OCI-LY1 (cell line): ENCODE measurements at regions not wholly inside any gene's neighbourhood (a gene's known extent, or its start where the extent isn't known, plus 50 kb on each side); places are given as distances from the start of the nearest gene placed in this dataset.

Experiments
- H2AFZ ChIP-seq: fragments of 200-600 bp; sonication (generic), shearing (Covaris generic); 2 replicates; pipeline ENCODE4 v1.6.0; 2014; ENCODE audit warnings: antibody characterized with exemption, mild to moderate bottlenecking, low read length
- H3F3A ChIP-seq: fragments of 200-600 bp; sonication (generic), shearing (Covaris generic); 2 replicates; pipeline ENCODE4 v1.6.0; 2014; ENCODE audit warnings: mild to moderate bottlenecking, antibody characterized with exemption, low read length, moderate library complexity; ENCODE audit not compliant: insufficient read depth
- H3K27ac ChIP-seq: fragments of 200-600 bp; sonication (generic); 2 replicates; pipeline ENCODE4 v1.5.1; 2014; ENCODE audit warnings: low read length, mixed run types, mild to moderate bottlenecking, low read depth; ENCODE audit not compliant: poor library complexity, severe bottlenecking
- H3K27me3 ChIP-seq: fragments of 200-600 bp; sonication (generic); 2 replicates; pipeline ENCODE4 v1.6.0; 2014; ENCODE audit warnings: antibody characterized with exemption, mild to moderate bottlenecking, low read length, moderate library complexity; ENCODE audit not compliant: insufficient read depth
- H3K36me3 ChIP-seq: fragments of 200-600 bp; sonication (generic); 2 replicates; pipeline ENCODE4 v1.6.1; 2014; ENCODE audit warnings: mild to moderate bottlenecking, antibody characterized with exemption, low read length, moderate library complexity, mixed read lengths; ENCODE audit not compliant: insufficient read depth
- H3K4me1 ChIP-seq: fragments of 200-600 bp; sonication (generic); 2 replicates; pipeline ENCODE4 v1.5.1; 2014; ENCODE audit warnings: mild to moderate bottlenecking, low read length, moderate library complexity; ENCODE audit not compliant: insufficient read depth, severe bottlenecking
- H3K4me2 ChIP-seq: fragments of 200-600 bp; sonication (generic), shearing (Covaris generic); 2 replicates; pipeline ENCODE4 v1.6.1; 2014; ENCODE audit warnings: low read length
- H3K4me3 ChIP-seq: fragments of 200-600 bp; sonication (generic); 2 replicates; pipeline ENCODE4 v1.5.1; 2014; ENCODE audit warnings: low read length, low read depth, mild to moderate bottlenecking, mixed read lengths; ENCODE audit not compliant: poor library complexity, severe bottlenecking
- H3K79me2 ChIP-seq: fragments of 200-600 bp; shearing (Covaris generic); 2 replicates; pipeline ENCODE4 v1.6.1; 2016; ENCODE audit warnings: mixed run types, low read length, mixed read lengths; ENCODE audit not compliant: insufficient read depth
- H3K9ac ChIP-seq: fragments of 200-600 bp; sonication (generic), shearing (Covaris generic); 2 replicates; pipeline ENCODE4 v1.6.1; 2014; ENCODE audit warnings: mild to moderate bottlenecking, low read length, mixed read lengths
- H3K9me2 ChIP-seq: fragments of 200-600 bp; sonication (generic), shearing (Covaris generic); 2 replicates; pipeline ENCODE4 v1.6.1; 2014; ENCODE audit warnings: low read depth, mild to moderate bottlenecking, low read length, mixed read lengths
- H3K9me3 ChIP-seq: fragments of 200-600 bp; shearing (Covaris generic); 2 replicates; pipeline ENCODE4 v1.6.1; 2014; ENCODE audit warnings: low read length, mixed read lengths
- H4K20me1 ChIP-seq: fragments of 200-600 bp; sonication (generic), shearing (Covaris generic); 2 replicates; pipeline ENCODE4 v1.6.0; 2016; ENCODE audit warnings: mild to moderate bottlenecking, low read length; ENCODE audit not compliant: insufficient read depth
- CTCF ChIP-seq: fragments of 200-600 bp; sonication (generic), shearing (Covaris generic); IDR thresholded peaks from 2 replicates; pipeline ENCODE4 v1.5.1; 2017; ENCODE audit warnings: mild to moderate bottlenecking, antibody characterized with exemption, low read length, moderate library complexity, mixed read lengths
- EZH2 ChIP-seq: fragments of 200-600 bp; sonication (generic), shearing (Covaris generic); IDR thresholded peaks from 2 replicates; pipeline ENCODE4 v1.8.0; 2017; ENCODE audit warnings: borderline replicate concordance, mixed run types, mild to moderate bottlenecking, antibody characterized with exemption, low read length, moderate library complexity, mixed read lengths

GRCh38 chr9:115740986-115741385 lies 412.6 kb upstream of the PAPPA start:
- Histone ChIP-seq H3K79me2 (no peaks in the 10 kb centered on the region), H3K27ac (no peak overlapping the region), H3K27me3 (no peaks in the 10 kb centered on the region), H3F3A (no peaks in the 10 kb centered on the region), H3K4me2 (no peak overlapping the region), H3K4me1 (no peaks in the 10 kb centered on the region), H4K20me1 (no peaks in the 10 kb centered on the region), H3K36me3 (no peaks in the 10 kb centered on the region), H2AFZ (no peak overlapping the region), H3K9me2 (no peaks in the 10 kb centered on the region), H3K9me3 (no peaks in the 10 kb centered on the region), H3K9ac (no peak overlapping the region), H3K4me3 (no peak overlapping the region)
- TF ChIP-seq CTCF (no peak), EZH2 (no peak)

GRCh38 chr9:115743709-115744605 lies 409.6 kb upstream of the PAPPA start:
- H2AFZ ChIP-seq = no peak overlapping the region
- H3K9me2 ChIP-seq = no peaks in the 10 kb centered on the region
- H4K20me1 ChIP-seq = no peaks in the 10 kb centered on the region
- TF ChIP-seq CTCF (no peak), EZH2 (no peak)
- H3K79me2 ChIP-seq = no peaks in the 10 kb centered on the region
- no peak overlapping the region for H3K27ac ChIP-seq
- no peaks in the 10 kb centered on the region for H3K4me1 ChIP-seq
- no peaks in the 10 kb centered on the region for H3K9me3 ChIP-seq
- no peaks in the 10 kb centered on the region for H3F3A ChIP-seq
- H3K4me2 ChIP-seq = no peak overlapping the region
- H3K27me3 ChIP-seq = no peaks in the 10 kb centered on the region
- no peaks in the 10 kb centered on the region for H3K36me3 ChIP-seq
- no peak overlapping the region for H3K9ac ChIP-seq
- H3K4me3 ChIP-seq = no peak overlapping the region

- no peak overlapping the region for H3K4me2 ChIP-seq
- no peaks in the 10 kb centered on the region for H3K9me3 ChIP-seq
- no peak for TF ChIP-seq CTCF
- TF ChIP-seq EZH2 = no peak
- H4K20me1 ChIP-seq = no peaks in the 10 kb centered on the region
- H3F3A ChIP-seq = no peaks in the 10 kb centered on the region
- H3K4me3 ChIP-seq = no peak overlapping the region
- H3K27me3 ChIP-seq = no peaks in the 10 kb centered on the region
- no peak overlapping the region for H3K9ac ChIP-seq
- no peaks in the 10 kb centered on the region for H3K36me3 ChIP-seq
- H3K27ac ChIP-seq = no peak overlapping the region
- H2AFZ ChIP-seq = no peak overlapping the region
- H3K9me2 ChIP-seq = no peaks in the 10 kb centered on the region
- H3K4me1 ChIP-seq = no peaks in the 10 kb centered on the region
- H3K79me2 ChIP-seq = no peaks in the 10 kb centered on the region
Observed at GRCh38 chr9:115746496-115746895, 407.1 kb upstream of the PAPPA start.
